ENCODE measurements at regions not wholly inside any gene's neighbourhood (a gene's known extent, or its start where the extent isn't known, plus 50 kb on each side); places are given as distances from the start of the nearest gene placed in this dataset.
"Not testable (repeated sequence)": the region's sequence is repeated elsewhere in the genome, so short reads cannot be mapped to it uniquely, and the experiment has no call there.

- TF ChIP-seq CTCF (IDR thresholded peaks at IDR 0.05; ENCODE audit: extremely low read depth, low read depth, low read length), result no peak
- Histone ChIP-seq H3K4me1 (ENCODE audit: insufficient read depth, low read length) (no peaks in the 10 kb centered on the region), H3K27ac (ENCODE audit: low read depth, low read length) (no peak overlapping the region), H3K27me3 (ENCODE audit: insufficient read depth, low read length) (no peaks in the 10 kb centered on the region), H3K36me3 (ENCODE audit: insufficient read depth, low read length) (no peaks in the 10 kb centered on the region), H4K20me1 (ENCODE audit: insufficient read depth, low read length) (no peaks in the 10 kb centered on the region), H2AFZ (ENCODE audit: low read length) (no peak overlapping the region), H3K4me3 (ENCODE audit: insufficient read depth, low read length) (no peak overlapping the region), H3K9me3 (ENCODE audit: low read depth, low read length) (no peaks in the 10 kb centered on the region), H3K79me2 (ENCODE audit: insufficient read depth, low read length) (no peaks in the 10 kb centered on the region), H3K4me2 (ENCODE audit: insufficient read depth, low read length) (no peak overlapping the region)
- DNase-seq (ENCODE audit: insufficient read length, low spot score, missing footprints), result no peak
Measured at GRCh38 chr4:130008461-130008860, 912.5 kb downstream of the C4orf33 start.

GRCh38 chr4:130012806-130013205 lies 916.9 kb downstream of the C4orf33 start:
- not testable (repeated sequence) for H4K20me1 ChIP-seq (ENCODE audit: insufficient read depth, low read length); H2AFZ ChIP-seq (ENCODE audit: low read length); H3K27me3 ChIP-seq (ENCODE audit: insufficient read depth, low read length); H3K4me3 ChIP-seq (ENCODE audit: insufficient read depth, low read length); H3K36me3 ChIP-seq (ENCODE audit: insufficient read depth, low read length); H3K9me3 ChIP-seq (ENCODE audit: low read depth, low read length); DNase-seq (ENCODE audit: insufficient read length, low spot score, missing footprints); H3K4me1 ChIP-seq (ENCODE audit: insufficient read depth, low read length); H3K4me2 ChIP-seq (ENCODE audit: insufficient read depth, low read length); H3K27ac ChIP-seq (ENCODE audit: low read depth, low read length); H3K79me2 ChIP-seq (ENCODE audit: insufficient read depth, low read length)

DNA sequence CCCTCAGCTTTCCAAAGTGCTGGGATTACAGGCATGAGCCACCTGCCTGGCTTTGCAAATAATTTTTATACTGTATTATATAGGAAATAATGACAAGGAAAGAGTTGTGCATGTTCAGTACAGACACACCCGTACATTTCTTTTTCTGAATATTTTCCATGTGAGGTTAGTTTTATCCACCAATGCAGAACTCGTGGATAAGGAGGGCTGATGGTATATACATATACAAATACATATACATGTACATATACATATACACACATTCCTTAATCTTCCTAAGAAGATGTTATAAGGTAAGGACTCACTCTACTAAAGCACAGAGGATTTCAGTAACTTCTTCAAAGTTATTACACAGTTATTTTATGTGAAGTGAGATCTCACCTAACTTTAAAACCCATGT lies 925.8 kb downstream of the C4orf33 start:
- no peak overlapping the region for H2AFZ ChIP-seq (ENCODE audit: low read length)
- no peak overlapping the region for H3K4me3 ChIP-seq (ENCODE audit: insufficient read depth, low read length)
- no peaks in the 10 kb centered on the region for H3K9me3 ChIP-seq (ENCODE audit: low read depth, low read length)
- H3K4me1 ChIP-seq (ENCODE audit: insufficient read depth, low read length), result no peaks in the 10 kb centered on the region
- no peaks in the 10 kb centered on the region for H3K36me3 ChIP-seq (ENCODE audit: insufficient read depth, low read length)
- H3K27me3 ChIP-seq (ENCODE audit: insufficient read depth, low read length), result no peaks in the 10 kb centered on the region
- H4K20me1 ChIP-seq (ENCODE audit: insufficient read depth, low read length), result no peaks in the 10 kb centered on the region
- TF ChIP-seq CTCF (IDR thresholded peaks at IDR 0.05; ENCODE audit: extremely low read depth, low read depth, low read length), result no peak
- H3K27ac ChIP-seq (ENCODE audit: low read depth, low read length), result no peak overlapping the region
- no peak overlapping the region for H3K4me2 ChIP-seq (ENCODE audit: insufficient read depth, low read length)
- H3K79me2 ChIP-seq (ENCODE audit: insufficient read depth, low read length), result no peaks in the 10 kb centered on the region
- no peak for DNase-seq (ENCODE audit: insufficient read length, low spot score, missing footprints)

DNA sequence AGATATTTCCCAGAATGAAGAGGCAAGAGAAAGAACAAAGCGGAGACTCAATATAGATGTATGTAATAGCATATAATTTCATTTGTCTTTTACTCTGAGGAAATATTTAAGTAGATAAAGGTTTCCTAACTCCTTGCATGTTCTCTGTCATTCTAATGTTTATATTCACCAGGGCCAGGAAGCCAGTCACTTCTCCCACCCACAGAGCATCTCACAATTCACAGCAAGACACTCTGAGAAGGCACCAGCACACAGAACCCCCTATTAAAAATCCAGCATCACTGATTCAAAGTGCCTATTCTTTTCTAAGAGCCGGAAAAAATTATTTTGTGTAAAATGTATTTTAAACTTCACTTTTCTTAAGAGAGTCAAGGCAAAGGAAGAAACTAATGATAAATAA lies 927.1 kb downstream of the C4orf33 start:
- Histone ChIP-seq H3K36me3 (ENCODE audit: insufficient read depth, low read length) (no peaks in the 10 kb centered on the region), H3K4me3 (ENCODE audit: insufficient read depth, low read length) (no peak overlapping the region), H4K20me1 (ENCODE audit: insufficient read depth, low read length) (no peaks in the 10 kb centered on the region), H3K27me3 (ENCODE audit: insufficient read depth, low read length) (no peaks in the 10 kb centered on the region), H3K4me1 (ENCODE audit: insufficient read depth, low read length) (no peaks in the 10 kb centered on the region), H3K9me3 (ENCODE audit: low read depth, low read length) (no peaks in the 10 kb centered on the region), H3K79me2 (ENCODE audit: insufficient read depth, low read length) (no peaks in the 10 kb centered on the region), H3K27ac (ENCODE audit: low read depth, low read length) (no peak overlapping the region), H3K4me2 (ENCODE audit: insufficient read depth, low read length) (no peak overlapping the region), H2AFZ (ENCODE audit: low read length) (no peak overlapping the region)
- DNase-seq (ENCODE audit: insufficient read length, low spot score, missing footprints), result no peak
- TF ChIP-seq CTCF (IDR thresholded peaks at IDR 0.05; ENCODE audit: extremely low read depth, low read depth, low read length), result no peak

- TF ChIP-seq CTCF (IDR thresholded peaks at IDR 0.05; ENCODE audit: extremely low read depth, low read depth, low read length), result no peak
- DNase-seq (ENCODE audit: insufficient read length, low spot score, missing footprints), result no peak
- H3K9me3 ChIP-seq (ENCODE audit: low read depth, low read length), result no peaks in the 10 kb centered on the region
- no peaks in the 10 kb centered on the region for H3K36me3 ChIP-seq (ENCODE audit: insufficient read depth, low read length)
- no peaks in the 10 kb centered on the region for H4K20me1 ChIP-seq (ENCODE audit: insufficient read depth, low read length)
- no peaks in the 10 kb centered on the region for H3K27me3 ChIP-seq (ENCODE audit: insufficient read depth, low read length)
- H3K79me2 ChIP-seq (ENCODE audit: insufficient read depth, low read length), result no peaks in the 10 kb centered on the region
- no peak overlapping the region for H3K27ac ChIP-seq (ENCODE audit: low read depth, low read length)
- no peak overlapping the region for H3K4me2 ChIP-seq (ENCODE audit: insufficient read depth, low read length)
- H2AFZ ChIP-seq (ENCODE audit: low read length), result no peak overlapping the region
- H3K4me3 ChIP-seq (ENCODE audit: insufficient read depth, low read length), result no peak overlapping the region
- no peaks in the 10 kb centered on the region for H3K4me1 ChIP-seq (ENCODE audit: insufficient read depth, low read length)
Measured at GRCh38 chr4:130025701-130026100, 929.7 kb downstream of the C4orf33 start.
